Activated CD4-positive, CD25-positive, alpha-beta regulatory T cell (primary cell): ENCODE measurements at regions not wholly inside any gene's neighbourhood (a gene's known extent, or its start where the extent isn't known, plus 50 kb on each side); places are given as distances from the start of the nearest gene placed in this dataset.
"Not testable (repeated sequence)": the region's sequence is repeated elsewhere in the genome, so short reads cannot be mapped to it uniquely, and the experiment has no call there.

Experiments used
- DNase-seq, 4 experiments: peaks; one replicate each; lab custom pipeline; 2025; lab: John Stamatoyannopoulos, UW

DNA sequence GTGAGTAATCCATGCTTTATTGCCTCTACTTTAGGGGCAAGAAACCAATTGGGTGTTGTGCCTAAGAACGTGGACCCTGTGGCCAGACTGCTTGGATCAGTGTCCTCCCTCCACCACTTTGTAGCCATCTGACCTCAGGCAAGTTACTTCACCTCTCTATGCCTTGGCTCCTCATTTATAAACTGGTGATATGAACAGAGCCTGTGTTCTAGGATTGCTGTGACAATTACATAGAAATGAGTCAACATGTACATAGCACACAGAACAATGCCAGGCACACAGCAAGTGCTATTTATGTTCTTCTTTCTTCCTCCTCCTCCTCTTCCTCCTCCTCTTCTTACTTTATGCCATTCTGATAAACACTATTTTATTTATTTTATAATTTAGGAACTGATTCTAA, 339.4 kb downstream of the CD83 start:
- DNase-seq, result no peak

DNA sequence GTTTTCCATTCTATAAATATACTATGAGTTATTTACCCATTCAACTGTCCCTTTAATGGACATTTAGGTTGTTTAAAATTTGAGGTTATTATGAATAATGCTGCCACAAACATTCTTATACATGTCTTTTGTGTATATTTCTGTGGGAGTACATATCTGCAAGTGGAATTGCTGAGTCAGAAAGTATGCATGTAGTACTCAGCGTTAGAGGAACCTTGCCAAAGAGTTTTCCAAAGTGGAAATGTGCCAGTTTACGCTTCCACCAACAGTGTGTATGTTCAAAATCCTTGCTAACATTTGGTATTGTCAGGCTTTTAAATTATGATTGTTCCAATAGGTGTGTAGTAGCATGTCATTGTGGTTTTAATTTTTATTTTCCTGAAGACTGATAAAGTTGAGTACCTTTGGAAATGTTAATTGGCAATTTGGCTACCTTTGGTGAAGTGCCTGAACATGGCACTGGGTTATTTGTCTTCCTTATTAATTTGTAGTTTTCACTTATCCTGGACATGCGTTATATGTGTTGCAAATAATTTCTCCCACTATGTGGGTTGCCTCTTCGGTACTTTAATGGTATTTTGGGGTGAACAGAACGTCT, 341.2 kb downstream of the CD83 start:
- DNase-seq, result no peak

DNA sequence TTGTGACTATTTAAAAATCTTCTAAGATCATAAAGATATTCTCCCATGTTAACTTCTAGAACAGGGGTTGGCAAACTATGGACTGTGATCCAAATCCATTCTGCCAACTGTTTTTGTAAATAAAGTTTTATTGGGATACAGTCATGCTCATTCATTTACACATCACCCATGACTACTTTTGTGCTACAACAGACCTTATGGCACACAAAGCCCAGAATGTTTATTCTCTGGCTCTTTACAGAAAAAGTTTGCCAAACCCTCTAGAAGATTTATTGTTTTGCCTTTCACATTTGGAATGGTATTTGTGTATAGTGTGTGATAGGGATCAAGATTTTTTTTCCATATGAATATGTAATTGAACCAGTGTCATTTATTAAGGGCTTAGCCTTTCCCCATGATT, 341.7 kb downstream of the CD83 start:
- no peak for DNase-seq

DNA sequence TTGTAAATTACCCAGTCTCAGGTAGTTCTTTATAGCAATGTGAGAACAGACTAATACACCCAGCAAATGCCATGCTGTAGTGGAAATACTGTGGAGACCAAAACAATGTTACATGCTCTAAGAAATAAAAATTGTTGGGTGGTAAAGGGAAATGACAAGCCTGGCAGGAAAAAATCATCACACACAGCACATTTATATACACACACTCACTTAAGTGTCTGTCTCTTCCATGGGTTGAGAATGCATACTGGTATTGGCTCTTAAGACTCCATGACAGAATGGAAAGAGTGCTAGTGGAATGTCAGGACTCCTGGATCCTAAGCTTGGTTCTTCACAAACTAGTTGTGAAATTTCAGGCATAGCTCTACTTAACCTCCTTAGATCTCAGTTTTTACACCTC, 343.0 kb downstream of the CD83 start:
- DNase-seq, result no peak

DNA sequence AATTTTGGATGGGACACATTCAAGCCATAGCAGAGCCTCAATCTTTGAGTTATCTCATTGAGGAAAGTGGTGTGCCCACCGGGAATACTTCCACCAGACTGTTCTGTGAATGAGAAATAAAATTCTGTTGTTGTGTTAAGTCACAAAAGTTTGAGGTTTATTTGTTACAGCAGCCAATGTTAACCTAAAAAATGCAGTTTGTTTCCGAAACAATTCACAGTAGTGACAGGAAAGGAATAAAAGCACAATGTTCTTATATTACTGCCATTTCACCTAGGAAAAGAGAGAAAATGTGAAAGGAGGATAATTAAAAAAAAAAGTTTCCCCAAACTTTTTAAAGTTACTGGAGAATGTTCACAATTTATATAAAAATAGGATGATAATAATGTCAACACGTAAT, 344.6 kb downstream of the CD83 start:
- no peak for DNase-seq

DNA sequence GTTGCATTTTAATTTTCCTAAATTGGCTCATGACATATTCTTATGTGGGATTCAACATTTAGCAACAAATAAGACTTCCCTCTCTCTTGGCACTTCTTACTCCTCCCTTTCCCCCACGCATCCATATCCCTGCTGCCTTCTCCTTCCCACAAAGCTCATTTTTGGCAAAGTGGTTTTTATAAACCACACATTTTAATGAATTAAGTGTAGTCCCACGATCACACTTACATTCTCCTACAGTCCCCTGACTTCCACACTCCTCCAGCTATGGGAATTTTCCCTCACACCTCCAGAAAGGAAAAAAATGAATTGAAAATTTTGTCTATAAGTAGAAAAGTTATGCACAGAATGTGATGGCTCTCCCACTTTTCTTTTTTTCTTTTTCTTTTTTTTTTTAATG, 345.0 kb downstream of the CD83 start:
- DNase-seq, result no peak

DNA sequence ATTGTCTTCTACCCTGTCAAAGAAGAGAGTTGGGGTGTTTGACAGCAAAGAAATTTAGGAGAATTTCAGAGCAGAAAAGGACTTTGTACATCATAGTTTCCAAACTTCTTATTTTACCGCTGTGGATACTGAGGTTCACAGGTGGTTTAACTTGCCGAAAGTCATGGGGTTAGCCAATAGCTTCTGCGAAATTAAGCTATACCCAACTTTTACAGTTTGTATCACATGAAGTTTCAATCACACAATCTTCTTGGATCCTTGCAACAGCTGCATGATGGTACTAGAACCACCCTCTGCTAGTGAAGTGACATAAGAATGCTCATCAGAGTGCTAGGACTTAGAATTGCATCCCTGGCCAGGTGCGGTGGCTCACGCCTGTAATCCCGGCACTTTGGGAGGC, 345.5 kb downstream of the CD83 start:
- DNase-seq, result no peak

DNA sequence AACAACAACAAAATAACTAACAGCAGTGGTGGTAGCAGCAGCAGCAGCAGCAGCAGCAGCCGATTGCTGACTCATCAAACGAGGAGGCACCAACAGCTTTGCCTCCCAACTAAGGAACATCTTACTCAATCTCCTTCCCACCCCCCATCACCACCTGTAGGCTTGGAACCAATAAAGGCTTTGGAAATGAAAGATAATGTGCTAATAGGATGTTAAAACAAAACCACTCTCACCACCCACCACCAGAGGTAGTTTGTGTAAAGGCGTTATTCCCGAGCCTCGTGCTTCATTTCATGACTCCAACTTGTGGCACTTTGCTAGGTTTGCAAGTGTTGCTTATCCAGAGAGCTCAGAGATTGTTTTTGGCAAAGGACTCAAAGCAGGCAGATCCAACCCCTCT, 346.5 kb downstream of the CD83 start:
- no peak for DNase-seq

DNA sequence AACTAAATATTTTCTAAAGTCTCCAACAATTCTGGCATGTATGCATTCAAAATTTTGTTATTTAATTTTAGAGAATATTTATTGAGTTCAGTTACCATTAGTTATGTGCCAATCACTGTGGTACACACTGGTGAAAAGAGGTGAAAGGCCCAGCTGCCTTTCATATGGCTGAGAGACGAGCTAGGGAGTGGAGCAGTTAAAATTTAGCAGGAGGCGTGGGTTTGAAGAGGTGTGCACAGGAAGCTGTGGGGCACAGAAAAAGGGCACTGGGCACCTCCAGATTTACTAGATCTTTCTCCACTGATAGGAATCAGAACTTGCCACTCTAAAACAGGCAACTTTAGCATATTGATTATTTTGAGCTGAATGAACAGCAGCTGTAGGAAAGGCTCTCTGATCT, 347.1 kb downstream of the CD83 start:
- DNase-seq, result no peak

DNA sequence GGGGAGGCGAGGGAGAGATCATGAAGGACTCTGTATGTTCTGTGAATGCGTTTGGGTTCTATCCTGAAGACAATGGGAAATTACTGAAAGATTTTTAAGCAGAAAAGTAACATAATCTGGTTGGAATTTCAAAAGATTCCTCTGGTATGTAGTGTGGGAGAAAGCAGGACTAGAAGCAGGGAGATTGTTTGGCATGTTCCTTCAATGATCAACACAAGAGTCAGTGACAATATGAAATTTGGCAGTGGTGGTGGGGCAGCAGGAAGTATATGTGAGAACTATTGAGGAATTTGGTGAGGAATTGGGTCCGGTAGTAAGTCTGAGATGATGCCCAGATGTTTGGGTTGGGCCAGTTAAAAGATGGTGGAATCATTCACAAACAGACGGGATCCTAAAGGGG, 348.7 kb downstream of the CD83 start:
- DNase-seq, result no peak

DNA sequence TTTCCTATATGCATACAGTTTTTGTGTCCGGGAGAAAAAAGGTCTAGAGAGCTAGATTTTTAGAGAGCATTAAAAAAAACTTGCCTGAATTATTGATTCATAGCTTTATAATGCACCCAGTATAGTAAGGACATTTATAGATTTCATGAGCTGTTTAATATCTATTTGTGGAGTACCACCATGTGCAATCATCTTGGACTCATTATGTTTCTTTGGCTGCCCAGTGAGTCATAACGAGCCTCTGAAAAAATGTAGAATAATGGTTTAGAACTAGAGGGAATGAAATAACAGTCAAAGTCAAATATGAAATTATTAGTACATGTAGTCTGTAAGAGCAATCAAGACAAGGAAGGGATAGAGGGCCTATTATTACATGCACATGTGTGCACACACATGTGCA, 350.0 kb downstream of the CD83 start:
- DNase-seq, result no peak

DNA sequence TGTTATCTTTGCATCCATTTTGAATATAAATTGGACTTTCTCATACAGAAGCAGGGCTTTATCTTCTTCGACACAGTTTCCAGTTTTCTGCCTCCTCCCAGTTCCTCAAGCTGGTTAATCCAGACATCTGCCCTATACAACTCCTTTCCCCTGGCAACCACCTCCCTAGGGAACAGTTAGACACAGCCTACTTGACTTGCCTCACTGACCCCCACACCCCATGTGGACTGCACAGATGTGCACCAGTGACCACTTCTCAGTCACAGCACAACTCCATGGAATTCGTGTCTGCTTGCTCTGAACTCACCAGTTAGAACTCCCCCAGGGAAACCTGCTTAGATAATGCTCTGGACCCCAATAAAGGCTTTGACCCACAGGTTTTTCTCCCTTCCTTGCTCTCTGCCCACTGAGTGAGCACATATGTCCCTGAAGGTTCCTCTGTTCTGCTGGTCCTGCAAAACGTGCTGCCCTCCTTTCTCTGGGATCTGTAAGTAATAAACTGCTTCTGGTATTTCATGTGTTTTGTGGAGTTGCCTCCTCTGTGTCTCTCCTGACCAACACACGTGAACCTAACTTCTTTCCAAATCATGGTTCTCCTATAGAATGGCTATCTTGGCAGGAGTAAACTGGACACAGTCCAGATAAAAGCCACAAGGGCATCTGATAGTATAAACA, 351.2 kb downstream of the CD83 start:
- no peak for DNase-seq

DNA sequence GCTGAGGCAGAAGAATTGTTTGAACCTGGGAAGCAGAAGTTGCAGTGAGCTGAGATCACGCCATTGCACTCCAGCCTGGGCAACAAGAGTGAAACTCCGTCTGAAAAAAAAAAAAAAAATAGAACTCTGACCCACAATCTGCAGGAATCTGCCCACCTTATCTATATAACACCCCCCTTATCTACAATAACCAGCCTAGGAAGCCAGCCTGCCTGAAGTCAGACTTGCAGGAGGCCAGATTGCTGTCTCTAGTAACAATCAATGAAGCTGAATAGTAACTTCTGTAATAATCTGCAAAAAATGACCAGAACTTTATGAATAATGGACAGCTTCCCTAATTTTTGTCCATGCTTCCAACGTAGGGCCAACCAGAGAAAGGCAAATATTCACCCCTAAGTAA, 352.5 kb downstream of the CD83 start:
- no peak for DNase-seq

DNA sequence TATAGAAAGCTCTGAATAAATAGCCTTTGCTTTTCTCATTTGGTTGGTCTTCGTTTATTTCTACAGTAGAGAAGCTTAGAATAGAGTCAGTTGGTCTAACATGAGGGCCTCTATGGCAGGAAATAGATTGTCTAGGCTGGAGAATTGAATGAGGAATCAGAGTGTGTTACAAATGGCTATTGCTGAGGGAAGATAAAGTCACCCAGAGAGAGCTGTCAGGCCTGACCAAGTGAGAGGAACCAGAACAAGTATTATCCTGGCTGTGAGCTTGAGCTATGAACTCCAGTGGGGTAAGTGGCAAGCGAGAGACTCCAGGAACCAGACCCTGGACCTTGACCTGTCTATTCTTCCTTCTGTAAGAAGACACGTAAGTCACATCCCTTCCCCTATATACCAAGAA, 353.1 kb downstream of the CD83 start:
- no peak for DNase-seq

DNA sequence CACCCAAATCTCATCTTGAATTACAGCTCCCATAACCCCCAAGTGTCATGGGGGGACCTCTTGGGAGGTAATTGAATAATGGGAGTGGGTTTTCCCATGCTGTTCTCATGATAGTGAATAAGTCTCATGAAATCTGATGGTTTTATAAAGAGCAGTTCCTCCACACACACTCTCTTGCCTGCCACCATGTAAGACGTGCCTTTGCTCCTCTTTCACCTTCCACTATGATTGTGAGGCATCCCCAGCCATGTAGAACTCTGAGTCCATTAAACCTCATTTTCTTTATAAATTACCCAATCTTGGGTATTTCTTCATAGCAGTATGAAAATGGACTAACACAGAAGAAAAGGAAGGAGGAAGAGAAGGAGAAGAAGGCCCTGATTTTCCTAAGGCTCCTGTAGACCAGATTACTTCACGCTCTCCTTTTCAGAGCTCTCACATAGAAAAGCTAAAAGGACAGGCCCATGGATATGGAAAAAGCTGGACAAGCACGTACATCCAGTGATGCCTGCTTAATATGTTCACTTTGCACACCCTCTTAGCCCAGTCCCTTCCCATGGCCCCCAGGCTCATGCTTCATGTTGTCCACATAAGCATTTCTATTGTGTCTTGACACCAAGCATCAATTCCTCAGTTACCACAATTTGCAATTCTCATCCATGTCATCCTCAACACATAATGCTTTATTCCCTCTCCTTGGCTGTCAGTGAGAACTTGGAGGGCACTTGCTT, 354.8 kb downstream of the CD83 start:
- no peak for DNase-seq

DNA sequence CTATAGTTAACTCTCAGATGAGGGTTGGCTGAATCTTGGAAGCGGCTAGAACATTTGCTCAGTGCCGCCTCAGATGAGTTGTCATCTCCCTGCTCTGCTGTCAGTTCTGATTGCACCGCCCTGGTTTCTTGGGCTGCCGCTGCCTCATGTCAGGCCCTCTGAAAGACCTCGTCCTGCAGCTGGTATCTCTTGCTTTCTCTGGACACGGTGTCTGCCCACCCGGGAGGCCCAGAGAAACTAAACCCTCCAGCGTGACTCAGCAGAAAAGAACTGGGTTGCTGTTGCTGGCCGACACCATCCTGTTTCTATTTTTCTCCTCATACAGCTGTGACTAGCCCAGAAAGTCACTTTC, 355.4 kb downstream of the CD83 start:
- no peak for DNase-seq

DNA sequence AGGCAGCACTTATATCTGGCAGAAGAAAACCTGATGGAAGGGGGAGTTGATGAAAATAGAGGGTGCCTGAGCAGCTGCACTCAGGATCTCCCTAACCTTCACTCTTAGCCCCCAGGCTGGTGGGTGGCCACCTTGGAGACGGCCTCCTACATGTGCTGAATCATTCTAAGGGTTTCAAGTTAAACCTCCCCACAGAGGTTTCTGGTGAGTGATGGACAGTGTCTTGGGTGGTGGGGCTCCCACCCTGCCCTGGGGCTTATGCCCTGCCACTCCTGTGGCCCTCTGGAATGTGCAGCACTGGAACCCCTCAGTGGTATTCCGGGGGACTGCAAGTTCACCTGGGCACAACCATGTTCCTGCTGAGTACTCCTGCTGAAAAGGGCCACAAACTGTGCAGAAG, 357.2 kb downstream of the CD83 start:
- DNase-seq, result no peak

DNA sequence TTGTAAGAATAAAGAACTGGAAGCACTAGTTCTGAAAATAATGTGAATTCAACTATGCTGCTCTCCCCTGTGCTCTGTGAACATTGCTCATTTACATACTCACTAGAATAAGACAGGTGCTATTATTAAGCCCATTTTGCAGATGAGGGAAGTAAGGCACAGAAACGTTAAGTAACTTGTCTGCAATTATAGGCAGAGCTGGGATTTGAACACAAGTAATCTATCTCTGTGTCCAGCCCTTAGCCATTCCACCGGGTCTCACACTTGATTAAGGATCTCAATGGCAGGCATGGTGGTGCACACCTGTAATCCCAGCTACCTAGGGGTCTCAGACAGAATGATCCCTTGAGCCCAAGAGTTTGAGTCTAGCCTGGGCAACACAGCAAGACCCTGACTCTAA, 357.7 kb downstream of the CD83 start:
- no peak for DNase-seq

DNA sequence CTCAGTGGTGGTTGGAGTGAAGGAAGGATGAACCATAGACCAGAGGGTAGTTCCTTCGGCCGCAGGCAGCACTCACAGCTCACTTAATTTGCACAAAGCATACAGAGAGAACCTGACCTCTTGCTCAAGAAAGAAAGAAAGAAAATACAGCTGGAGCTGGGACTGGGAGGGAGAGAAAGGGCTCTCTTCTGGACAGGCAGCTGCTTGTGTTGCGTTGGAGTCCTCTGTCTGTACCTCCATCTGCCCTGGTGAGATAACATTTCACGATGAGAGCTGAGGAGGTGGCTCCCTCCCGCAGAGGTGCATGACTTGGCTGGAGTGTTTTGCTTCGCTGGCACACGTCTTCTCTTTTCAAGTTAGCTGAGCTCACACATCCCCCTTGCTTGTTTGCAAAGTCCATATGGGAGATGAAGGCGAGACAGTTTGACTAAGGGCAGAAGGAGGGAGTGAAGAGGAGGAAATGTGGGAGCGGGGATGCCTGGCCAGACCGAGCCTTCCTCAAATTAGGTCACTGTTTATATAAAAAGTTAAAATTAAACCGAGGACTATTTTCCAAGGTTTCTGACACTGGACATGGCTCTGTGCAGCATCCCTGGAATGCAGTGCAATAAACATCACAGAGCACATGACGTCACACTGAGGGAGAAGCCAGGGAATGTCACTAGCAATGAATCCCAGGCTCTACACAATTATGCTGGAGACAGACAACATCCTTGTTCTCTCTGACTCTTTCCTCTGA, 359.4 kb downstream of the CD83 start:
- no peak for DNase-seq

DNA sequence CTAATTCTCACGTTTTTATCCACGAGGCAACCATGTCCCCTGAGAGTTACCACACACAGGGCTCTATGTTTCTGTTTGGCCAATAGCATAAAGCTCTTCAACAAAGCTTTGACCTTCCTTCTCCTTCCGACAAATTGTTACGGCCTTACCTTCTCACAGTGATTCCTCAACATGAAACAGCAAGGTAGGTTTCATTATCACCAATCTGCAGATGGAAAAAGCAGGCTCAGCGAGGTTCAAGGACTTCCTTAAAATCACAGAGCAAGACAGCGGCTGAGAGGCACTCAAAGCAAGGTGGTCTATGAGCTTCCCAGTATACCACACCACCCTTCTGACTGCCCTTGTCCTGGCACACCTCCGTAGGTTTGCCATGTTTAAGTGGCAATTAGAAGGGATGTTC, 360.0 kb downstream of the CD83 start:
- no peak for DNase-seq

DNA sequence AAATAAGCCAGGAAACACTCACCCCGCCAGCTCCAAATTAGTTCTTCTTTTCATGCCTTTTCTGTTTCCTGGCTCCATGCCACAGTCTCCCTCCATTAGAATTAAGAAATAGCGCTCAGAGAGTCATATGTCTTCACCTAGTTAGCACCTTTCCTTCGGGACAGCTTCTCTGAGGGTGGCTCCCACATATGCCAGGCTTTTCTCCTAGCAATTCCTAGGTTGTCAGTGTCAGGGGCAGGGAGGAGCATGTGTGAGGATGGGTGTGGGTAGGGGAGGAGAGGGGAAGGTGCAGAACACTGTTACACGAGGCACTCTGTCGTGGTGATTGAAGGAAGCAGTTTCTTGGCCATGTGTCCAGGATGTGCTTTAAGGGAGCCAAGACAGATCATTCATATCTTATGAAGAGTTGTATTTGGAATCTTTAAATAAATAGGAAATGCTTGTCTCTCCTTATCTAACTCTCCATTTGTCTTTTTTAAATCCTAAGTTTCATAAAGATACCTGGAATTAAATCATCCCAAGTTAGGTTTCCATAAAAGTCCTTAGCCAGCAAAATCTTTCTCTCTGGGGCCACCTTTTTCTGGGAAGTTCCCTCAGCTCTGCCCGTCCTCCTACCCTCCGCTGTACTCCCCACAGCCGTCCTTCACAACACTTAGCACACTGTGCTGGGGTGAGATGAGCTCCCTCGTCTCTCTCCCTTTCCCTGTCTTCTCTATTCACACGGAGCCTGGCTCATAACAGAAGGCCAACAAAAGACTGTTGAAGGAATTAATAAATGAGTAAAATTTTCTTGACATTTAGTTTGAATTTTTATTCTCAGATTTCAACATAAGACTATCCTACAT, 361.0 kb downstream of the CD83 start:
- DNase-seq, result no peak

DNA sequence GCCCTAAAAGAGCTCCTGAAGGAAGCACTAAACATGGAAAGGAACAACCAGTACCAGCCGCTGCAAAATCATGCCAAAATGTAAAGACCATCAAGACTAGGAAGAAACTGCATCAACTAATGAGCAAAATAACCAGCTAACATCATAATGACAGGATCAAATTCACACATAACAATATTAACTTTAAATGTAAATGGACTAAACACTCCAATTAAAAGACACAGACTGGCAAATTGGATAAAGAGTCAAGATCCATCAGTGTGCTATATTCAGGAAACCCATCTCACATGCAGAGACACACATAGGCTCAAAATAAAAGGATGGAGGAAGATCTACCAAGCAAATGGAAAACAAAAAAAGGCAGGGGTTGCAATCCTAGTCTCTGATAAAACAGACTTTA, 364.4 kb downstream of the CD83 start:
- DNase-seq, result not testable (repeated sequence)
